Stimulated activated CD4-positive, alpha-beta T cell treated with anti-CD3 and anti-CD28 coated beads, Interleukin-1b, Interleukin-23, amount 100 ng/mL, for 48 hours (primary cell): ENCODE measurements at regions not wholly inside any gene's neighbourhood (a gene's known extent, or its start where the extent isn't known, plus 50 kb on each side); places are given as distances from the start of the nearest gene placed in this dataset.
"Not testable (repeated sequence)": the region's sequence is repeated elsewhere in the genome, so short reads cannot be mapped to it uniquely, and the experiment has no call there.

ENCODE experiments used
- DNase-seq: peaks from one replicate; pipeline ENCODE4 v3.0.0-alpha.2; 2020

DNA sequence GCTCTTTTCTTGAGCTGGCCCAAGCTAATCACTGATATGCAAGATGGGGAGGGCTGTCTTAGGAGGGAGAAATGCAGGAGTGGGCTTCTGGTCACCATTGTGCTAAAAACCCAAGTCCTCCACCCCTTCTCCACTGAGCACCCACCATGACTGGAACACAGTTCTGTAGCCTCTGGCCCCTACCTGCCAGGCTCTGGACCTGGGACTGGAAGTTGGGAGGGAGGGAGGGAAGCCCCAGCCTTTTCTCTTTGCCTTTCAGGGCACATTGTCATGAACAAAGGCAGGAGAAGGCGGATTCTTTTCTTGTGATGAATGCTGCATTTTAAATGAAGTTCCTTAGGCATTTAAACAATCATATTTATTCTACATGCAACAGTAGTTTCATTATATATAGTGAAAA, 559.1 kb upstream of the TRPC7 start:
- DNase-seq, result no peak

DNA sequence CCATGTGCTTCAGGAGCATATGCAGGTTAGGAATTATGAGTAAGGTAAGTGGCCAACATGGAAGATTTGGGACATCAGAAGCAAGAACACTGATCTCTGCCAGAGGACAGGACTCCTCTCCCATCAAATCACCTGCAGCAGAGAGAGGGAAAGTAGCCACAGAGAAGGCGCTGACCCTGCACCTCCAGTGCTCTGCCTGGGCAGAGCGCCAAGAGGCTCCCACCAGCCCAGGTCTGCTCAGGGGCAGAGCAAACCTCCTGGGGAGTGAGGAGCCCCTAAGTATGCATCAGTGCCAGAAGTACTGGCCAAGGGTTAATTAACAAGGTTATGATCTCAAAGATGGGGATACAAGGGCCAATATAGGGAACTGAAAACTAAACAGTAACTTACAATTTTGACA, 545.3 kb upstream of the TRPC7 start:
- DNase-seq, result no peak

DNA sequence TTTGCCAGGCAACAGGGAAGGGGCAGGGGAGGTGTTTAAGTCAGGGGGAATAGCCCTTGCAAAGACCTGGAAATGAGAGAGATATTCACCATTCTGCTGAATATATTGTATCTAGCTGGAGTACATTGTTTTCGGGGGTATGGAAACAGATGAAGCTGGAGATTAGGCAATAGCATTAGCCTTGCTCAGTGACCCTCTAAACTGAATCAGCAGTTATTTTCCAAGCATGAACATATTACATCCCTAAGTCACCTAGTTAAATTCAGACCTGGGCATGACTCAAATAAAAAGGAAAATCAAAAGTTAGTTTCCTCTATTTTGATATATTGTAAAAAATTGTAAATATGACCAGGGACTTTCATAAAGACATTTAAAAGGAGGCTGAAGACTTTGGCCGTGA, 544.6 kb upstream of the TRPC7 start:
- DNase-seq, result no peak

DNA sequence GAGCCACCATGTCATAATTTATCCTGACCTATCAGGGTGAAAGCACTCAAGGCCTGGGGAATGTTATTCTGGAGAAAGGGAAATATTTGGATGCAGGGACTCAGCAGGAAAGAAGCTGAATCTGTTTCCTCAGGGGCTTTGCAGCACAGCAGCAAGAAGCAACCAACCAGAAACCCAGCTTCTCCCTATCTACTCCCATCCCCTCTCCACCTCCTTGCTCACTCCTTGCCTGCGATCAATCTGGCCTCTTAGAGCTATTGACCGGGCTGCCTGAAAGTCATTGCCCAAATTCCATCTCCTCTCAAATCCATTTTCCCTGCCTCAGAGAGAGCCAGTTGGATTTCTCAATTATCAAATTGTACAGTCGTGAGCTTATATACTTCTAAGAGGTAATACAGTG, 542.0 kb upstream of the TRPC7 start:
- no peak for DNase-seq

DNA sequence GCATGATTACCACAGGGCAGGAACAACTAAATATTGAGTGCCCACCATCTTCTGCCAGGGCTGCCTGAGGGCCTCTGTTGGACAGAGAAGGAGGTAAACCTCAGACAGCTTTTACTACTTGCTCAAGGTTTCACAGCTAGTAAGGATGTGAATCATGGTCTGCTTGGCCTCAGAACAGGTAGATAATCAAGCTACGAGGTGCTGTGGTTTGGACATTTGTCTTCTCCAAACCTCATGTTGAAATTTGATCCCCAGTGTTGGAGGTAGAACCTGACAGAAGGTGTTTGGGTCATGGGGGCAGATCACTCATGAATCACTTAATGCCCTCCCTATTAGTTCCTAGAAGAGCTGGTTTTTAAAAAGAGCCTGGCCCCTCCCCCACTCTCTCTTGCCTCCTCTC, 541.2 kb upstream of the TRPC7 start:
- no peak for DNase-seq

DNA sequence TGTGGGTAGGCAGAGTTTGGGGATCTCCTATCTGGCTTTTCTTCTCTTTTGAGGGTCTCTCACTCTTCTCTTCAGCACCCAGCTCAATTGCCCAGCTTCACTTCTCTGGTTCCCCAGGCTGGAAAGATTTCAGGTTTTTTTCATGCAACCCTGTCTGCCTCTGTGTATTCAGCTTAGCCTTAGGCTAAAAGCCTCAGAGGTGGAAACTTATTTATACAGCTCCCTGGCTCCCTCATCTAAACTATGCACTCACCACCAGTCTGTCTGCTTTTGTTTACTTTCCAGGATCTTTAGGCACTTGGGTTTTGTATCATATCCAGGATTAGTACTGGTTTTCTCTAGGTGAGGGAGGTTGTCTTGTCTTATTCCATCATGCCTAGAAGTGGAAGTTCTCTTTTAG, 540.2 kb upstream of the TRPC7 start:
- no peak for DNase-seq

DNA sequence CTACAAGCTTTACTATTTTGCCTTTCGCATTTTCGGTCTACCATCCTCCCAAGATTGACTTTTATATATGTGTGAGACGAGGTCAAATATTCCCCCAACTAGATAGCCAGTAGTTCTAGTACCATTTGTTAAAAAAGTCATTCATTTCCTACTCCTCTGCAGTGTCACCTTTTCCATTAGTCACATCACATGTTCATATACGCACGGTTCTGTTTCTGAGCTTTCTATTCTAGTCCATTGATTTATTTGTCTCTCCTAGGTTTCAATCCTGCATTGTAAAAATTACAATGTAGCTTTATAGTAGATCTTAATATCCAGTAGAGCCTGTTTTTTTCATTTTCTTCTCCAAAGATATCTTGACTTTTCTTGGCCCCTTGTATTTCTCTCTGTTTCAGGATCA, 528.7 kb upstream of the TRPC7 start:
- DNase-seq, result no peak

DNA sequence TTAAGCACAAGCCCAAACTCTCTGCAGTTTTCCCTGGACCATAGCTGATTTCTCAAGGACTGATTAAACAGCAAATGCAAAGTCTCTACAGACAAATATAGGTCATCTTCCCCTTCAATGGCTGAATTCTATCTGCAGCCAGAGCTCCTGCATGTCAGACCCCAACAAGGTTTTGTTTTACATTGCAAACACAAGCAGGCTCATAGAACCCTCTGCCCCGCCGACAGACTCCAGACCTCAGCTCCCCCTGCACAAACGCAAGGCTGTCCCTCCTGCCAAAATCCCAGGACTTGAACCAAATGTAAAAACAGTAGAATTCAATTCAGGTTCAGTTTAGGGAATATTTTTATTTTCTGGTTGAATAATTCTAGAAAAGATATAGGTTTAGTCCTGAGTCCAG, 526.7 kb upstream of the TRPC7 start:
- DNase-seq, result no peak

DNA sequence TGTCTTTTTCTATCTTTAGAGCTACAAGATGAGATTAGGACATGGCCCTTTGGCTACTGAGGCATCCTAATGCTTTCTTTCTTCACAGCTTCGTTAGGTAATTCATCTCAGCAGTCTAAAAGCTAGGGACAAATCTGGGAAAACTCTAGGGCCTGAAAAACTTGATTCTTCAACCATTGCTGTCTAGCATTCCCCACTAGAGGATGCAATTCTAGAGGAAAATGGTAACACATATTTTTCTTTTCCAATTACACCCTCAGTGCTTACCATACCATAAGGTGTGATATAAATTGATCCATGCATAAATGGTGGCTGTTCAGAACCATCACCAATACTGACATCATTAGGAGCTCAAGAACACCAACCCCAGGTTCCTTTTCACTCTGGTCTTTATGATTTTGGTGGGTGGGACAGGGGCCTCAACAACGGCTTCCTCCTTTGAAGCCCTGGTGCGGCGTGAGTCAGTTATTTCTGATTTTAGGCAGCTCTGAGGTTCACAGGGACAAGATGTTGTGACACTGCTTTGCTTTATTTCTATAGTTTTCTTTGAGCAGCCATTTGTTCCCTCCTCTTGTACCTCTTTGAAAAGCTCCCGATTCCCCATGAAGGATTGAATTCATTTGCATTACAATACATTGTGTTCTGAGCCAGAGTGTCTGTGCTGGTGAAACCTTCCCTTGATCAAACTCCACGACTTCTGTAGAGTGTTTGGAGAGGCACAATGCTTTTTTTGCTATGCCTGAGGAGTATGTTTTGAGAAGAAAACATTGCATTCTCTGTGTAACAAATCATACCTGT, 526.0 kb upstream of the TRPC7 start:
- DNase-seq, result no peak

DNA sequence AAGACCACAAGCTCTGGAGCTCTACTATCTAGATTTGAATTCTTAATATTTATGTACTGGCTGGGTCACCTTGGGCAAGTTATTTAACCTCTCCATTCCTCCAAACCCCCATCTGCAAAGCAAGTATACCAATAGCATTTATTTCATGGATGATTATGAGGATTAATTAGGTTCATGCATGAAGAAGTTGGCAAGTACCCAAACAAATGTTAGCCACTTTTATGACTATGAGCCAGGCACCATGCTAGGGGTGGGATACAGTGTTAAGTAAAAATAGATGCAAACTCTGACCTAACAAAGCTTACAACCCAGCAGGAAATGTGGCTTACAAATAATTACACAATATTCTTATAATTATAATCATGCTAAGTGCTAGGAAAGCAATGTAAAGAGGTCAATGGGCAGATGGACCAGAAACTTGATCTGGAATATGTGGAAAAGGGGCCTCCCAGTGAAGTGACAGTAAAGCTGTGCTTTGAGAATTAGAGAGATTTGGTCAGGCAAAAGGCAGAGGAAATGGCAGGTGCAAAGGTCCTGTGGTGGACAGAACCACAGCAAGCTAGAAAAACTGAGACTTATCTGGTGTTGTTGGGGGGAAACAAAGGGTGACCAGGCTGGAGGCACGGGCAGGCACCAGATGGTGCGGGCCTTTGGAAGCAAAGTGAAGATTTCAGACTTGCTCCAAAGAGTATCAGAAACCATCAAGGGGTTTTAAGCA, 525.2 kb upstream of the TRPC7 start:
- no peak for DNase-seq

DNA sequence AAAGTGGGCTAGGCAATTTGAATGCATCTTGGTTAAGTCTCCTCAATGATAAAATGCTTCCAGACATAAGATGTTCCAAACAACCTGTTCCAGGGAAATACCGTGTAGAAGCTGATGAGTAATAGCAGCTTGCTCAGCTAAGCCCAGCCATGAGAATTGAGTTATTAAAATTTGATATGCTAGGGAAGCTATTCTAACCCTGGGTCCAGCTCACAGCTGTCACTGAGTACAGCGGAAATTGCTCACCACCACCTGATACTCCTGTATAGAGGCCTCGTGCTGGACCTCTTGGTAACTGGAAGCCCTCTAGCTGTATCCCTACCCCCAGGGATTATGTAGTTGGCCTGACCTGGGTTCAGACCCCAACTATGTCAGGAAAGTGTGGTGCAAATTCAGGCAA, 521.3 kb upstream of the TRPC7 start:
- DNase-seq, result no peak

DNA sequence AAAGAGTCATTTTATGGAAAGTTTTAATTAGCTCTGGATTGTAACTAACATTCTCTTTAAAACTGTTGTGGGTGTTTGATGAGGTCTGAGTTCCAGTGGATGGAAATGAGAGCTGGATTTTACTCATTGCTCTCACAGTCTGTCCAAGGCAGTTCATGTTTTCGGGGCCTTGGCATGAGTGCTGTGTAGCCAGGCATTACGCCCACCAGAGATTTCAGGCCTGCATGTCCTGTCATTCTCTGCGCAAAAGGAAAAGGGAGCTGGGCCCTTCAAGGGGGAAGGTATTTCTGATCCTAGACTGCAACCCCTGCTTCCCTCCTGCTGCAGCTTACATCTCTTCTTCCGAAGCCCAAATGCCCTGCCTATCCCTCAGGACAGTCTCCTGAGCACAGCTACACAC, 499.6 kb upstream of the TRPC7 start:
- no peak for DNase-seq

DNA sequence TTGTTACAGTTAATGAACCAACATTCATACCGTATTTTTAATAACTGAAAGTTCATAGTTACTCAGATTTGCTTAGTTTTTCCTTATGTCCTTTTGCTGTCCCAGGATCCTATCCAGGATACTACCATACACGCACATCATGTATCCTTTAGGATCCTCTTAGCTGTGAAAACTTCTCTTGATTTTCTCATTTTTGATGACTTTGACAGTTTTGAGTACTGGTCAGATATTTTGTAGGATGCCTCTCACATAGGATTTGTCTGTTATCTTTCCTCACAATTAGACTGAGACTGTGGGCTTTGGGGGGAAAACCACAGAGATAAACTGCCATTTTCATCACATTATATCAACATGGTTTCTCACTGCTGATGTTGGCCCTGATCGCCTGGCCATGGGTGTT, 491.3 kb upstream of the TRPC7 start:
- DNase-seq, result no peak

DNA sequence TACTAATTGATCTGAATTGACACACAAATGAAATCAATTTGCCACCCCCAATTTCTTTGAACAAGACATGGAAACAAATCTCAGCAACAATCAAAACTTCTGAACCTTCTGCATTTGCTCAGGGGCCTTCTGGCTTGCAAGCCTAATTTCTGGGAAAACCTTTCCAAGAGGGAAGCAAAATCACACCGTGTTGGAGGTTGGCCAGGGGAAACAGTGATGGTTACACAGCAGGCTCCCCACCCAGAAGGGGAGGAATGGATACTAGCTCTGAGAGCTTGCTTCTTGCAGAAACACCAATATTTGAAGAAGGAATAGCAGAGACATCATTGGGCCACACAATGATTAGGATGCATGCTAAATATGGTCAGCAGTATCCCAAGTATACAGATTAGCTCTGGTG, 488.6 kb upstream of the TRPC7 start:
- DNase-seq, result no peak

DNA sequence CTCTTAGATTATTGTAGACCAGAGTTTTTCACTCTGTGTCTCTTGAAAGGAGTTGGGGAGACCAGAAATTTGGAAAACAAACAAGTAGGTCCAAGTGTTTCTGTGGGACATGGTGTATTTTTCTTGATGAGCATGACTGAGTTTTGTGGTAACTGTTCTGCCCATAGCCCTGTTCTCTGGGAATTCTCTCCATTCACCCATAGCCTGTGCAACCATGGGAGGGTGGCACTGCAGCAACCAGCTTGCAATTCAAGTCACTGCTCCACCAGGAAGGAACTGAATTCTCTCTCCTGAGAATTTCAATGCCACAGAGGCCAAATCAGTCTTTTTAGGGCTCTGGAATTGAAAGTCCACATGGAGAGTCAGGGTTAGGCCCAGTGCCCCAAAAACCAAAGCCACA, 475.3 kb upstream of the TRPC7 start:
- no peak for DNase-seq

DNA sequence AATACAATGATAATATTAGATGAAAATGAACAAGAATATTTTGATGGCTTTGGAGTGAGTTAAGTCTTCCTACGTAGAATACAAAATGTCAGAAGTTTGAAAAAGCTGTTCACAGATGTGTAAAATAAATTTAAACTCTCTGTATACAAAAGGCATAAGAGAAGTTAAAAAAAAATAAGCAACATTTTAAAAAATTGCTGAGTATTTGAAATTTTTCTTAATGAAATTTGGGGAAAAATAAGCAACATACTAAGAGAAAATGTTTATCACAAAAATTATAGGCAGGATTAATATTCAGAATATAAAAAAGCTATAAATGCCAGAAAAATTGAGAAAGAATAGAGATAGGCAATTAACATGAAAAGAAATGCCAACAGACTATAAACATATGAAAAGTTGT, 470.7 kb upstream of the TRPC7 start:
- no peak for DNase-seq

DNA sequence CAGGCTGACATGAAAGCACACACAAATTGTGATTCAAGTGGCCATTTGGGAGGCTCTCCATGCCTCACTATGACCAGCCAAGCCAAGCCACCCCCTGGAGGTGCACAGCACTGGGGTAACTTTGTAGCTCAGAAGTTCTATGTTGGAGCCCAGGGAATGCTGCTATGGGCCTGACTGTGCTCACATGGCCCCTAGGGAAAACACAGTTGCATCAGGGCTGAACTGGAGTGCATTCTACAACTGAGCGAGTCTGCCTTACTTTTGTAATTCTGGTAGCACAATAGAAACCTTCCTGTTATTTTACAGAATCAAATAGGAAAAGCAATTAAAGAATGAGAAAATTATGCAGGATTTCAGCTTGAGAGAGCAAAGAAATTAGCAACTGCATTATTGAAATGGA, 455.5 kb upstream of the TRPC7 start:
- DNase-seq, result no peak

DNA sequence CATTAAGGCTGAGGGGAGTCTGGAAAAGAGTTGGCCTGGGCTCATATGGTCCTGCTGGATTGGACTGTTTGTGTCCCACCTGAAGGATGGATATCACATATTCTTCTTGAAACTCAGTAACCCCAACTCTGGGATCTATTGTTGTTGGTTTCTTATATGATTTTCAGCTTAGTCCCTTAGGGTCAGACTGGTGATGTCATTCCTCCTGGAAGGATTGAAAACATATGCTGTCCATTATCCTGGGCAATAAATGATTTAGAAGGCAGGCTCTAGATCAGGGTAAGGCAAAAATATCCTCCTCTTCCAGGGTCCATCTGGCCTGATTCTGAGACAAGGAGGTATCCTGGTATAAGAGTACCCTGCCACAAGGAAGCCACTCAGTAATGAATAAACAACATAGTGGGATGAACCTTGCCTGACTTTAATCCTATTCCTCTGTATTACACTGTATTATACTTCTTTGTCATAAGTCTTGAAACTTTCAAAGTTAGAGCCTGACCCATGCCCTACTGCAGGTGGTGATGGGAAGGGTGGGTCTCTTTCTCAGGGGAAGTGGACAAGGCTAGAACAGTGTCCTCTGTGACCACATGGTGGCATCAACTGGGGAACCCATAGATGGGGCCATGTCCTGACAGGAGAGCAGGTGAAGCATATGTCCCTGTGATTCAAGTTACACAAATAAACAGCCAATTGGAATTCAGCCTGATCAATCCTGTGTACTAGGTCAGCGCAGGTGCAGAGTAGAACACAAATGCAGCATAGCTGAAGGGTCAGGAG, 454.4 kb upstream of the TRPC7 start:
- no peak for DNase-seq

DNA sequence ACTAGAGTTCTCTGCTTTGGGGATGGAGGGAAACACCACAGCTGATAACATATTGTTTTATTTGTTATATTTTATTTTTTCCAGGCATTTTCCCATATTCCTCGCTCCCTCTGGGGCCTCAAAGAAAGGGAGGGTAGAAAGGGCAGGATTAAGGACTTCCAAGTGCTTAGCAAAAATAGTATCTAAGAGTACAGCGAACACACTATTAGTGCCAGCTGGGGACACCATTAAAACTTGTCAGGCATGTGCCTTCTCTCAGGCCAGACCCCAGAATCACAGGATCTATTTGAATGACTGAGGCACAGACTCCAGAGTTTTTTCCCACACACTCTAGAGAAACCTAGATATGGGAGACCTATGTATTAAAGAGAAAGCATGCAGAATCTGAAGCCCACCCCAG, 451.0 kb upstream of the TRPC7 start:
- DNase-seq, result no peak

DNA sequence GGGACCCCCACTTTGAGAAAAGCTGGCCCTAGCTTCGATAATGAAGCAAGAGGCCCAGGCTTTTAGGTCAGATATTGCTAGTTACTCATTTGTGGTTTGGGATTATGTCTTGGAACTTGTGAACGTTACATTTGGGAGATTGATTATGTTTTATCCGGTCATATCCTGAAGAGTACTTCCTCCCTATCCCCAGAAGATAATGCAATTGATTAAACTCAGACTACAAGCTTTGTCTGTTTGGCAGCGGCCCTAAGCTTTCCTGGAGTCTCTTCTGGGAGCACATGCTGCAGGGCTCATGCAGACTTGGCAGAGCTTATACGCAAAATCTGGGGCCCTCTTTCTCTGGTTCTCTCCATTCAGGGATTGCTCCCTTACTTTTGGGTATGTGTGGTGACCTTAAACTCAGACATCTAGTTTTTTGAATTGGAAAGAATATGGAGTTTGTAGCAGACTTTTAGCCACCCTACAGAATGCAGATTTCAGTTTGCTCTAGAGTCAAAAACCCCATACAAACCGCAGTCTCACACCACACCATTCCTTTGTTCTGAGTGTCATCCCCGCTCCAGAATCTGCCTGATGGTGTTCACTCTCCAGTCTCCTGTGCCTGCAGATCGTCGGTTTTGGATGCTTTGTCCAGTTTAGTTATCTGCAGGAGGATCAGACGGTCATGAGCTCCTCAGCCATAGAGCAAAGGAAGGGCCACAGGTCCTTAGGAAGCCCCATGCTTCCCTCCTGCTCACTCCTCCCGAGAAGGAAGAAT, 449.5 kb upstream of the TRPC7 start:
- no peak for DNase-seq

DNA sequence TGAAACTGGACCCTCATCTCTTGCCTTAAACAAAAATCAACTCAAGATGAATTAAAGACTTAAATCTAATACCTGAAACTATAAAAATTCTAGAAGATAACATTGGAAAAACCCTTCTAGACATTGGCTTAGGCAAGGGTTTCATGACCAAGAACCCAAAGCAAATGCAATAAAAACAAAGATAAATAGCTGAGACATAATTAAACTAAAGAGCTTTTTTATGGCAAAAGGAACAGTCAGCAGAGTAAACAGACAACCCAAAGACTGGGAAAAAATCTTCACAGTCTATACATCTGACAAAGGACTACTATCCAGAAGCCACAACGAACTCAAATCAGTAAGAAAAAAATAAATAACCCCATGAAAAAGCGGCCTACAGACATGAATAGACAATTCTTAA, 446.9 kb upstream of the TRPC7 start:
- DNase-seq, result not testable (repeated sequence)

DNA sequence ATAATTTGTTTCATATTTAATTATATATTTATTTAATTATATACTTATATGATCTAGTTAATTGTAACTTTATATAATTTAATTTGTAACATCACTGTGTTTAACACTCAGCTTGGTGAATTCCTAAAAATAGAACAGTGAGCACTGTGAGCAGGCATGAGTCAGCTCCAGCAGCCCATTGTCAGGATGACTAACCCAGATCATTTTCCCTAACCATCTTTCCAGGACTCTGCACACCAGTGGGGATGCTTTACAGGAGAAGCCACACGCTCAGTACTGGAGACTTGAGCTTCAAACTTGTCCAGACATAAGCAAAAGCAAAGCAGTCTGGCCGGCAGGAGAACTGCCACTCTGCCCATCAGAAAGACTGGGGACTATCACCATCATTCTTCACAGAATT, 446.2 kb upstream of the TRPC7 start:
- no peak for DNase-seq

DNA sequence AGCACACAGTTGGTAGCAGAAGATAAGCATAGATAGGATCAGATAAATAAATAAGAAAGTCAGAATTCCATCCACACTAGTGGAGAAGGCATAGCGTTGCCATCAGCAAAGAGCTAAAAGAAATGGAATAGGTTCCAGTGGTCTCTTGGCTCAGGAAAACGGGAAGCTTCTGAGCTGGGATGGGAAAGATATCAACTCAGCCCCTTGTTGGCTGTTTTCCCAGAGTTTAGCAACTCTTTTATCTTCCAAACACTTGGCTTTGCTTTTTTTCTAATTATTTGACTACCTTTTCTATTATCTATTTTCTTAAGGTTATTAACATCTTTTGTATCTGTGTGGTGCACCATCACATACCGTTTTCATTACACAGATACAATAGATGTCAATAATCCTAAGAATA, 445.7 kb upstream of the TRPC7 start:
- DNase-seq, result no peak
